ENCODE measurements at regions not wholly inside any gene's neighbourhood (a gene's known extent, or its start where the extent isn't known, plus 50 kb on each side); places are given as distances from the start of the nearest gene placed in this dataset.

GRCh38 chr1:68326481-68326880, 94.2 kb upstream of the WLS start:
- Histone ChIP-seq H2AFZ (ENCODE audit: low read depth, low read length, severe bottlenecking) (no peak overlapping the region), H3K4me2 (ENCODE audit: low read depth, low read length, poor library complexity, severe bottlenecking) (no peak overlapping the region), H3K27ac (ENCODE audit: low read depth, low read length) (no peak overlapping the region), H3K9ac (ENCODE audit: low read length) (no peak overlapping the region), H4K20me1 (ENCODE audit: low read depth, low read length) (no peaks in the 10 kb centered on the region), H3K36me3 (ENCODE audit: low read length) (no peaks in the 10 kb centered on the region), H3K27me3 (ENCODE audit: low read length) (no peaks in the 10 kb centered on the region), H3F3A (ENCODE audit: insufficient read depth) (no peaks in the 10 kb centered on the region), H3K79me2 (ENCODE audit: insufficient read depth, low read length) (no peaks in the 10 kb centered on the region), H3K4me3 (ENCODE audit: insufficient read depth, low read length, poor library complexity, severe bottlenecking) (no peak overlapping the region), H3K9me2 (replicated peaks; ENCODE audit: insufficient read depth, low read length) (no peaks in the 10 kb centered on the region), H3K9me3 (ENCODE audit: insufficient read depth, low read length) (no peaks in the 10 kb centered on the region)
- no peak for TF ChIP-seq CTCF (IDR thresholded peaks at IDR 0.05; ENCODE audit: insufficient read depth, low read length, poor library complexity, severe bottlenecking)
- TF ChIP-seq EZH2phosphoT487 (conservative IDR thresholded peaks at IDR 0.05; ENCODE audit: low read length): no peak

- Histone ChIP-seq H3K4me2 (ENCODE audit: low read depth, low read length, poor library complexity, severe bottlenecking) (no peak overlapping the region), H4K20me1 (ENCODE audit: low read depth, low read length) (no peaks in the 10 kb centered on the region), H3K9me3 (ENCODE audit: insufficient read depth, low read length) (no peaks in the 10 kb centered on the region), H3K36me3 (ENCODE audit: low read length) (no peaks in the 10 kb centered on the region), H3K79me2 (ENCODE audit: insufficient read depth, low read length) (no peaks in the 10 kb centered on the region), H2AFZ (ENCODE audit: low read depth, low read length, severe bottlenecking) (no peak overlapping the region), H3K9me2 (replicated peaks; ENCODE audit: insufficient read depth, low read length) (no peaks in the 10 kb centered on the region), H3K4me3 (ENCODE audit: insufficient read depth, low read length, poor library complexity, severe bottlenecking) (no peak overlapping the region), H3F3A (ENCODE audit: insufficient read depth) (no peaks in the 10 kb centered on the region), H3K27me3 (ENCODE audit: low read length) (no peaks in the 10 kb centered on the region), H3K9ac (ENCODE audit: low read length) (no peak overlapping the region), H3K27ac (ENCODE audit: low read depth, low read length) (no peak overlapping the region)
- TF ChIP-seq CTCF (IDR thresholded peaks at IDR 0.05; ENCODE audit: insufficient read depth, low read length, poor library complexity, severe bottlenecking): no peak
- TF ChIP-seq EZH2phosphoT487 (conservative IDR thresholded peaks at IDR 0.05; ENCODE audit: low read length): no peak
These were observed 92.0 kb upstream of the WLS start for GRCh38 chr1:68324316-68324715.

- H3K27ac ChIP-seq (ENCODE audit: low read depth, low read length): no peak overlapping the region
- H3F3A ChIP-seq (ENCODE audit: insufficient read depth): no peaks in the 10 kb centered on the region
- no peaks in the 10 kb centered on the region for H3K36me3 ChIP-seq (ENCODE audit: low read length)
- TF ChIP-seq CTCF (IDR thresholded peaks at IDR 0.05; ENCODE audit: insufficient read depth, low read length, poor library complexity, severe bottlenecking) (no peak), EZH2phosphoT487 (conservative IDR thresholded peaks at IDR 0.05; ENCODE audit: low read length) (no peak)
- no peaks in the 10 kb centered on the region for H4K20me1 ChIP-seq (ENCODE audit: low read depth, low read length)
- no peak overlapping the region for H3K9ac ChIP-seq (ENCODE audit: low read length)
- H3K4me3 ChIP-seq (ENCODE audit: insufficient read depth, low read length, poor library complexity, severe bottlenecking): no peak overlapping the region
- H3K9me3 ChIP-seq (ENCODE audit: insufficient read depth, low read length): no peaks in the 10 kb centered on the region
- H3K79me2 ChIP-seq (ENCODE audit: insufficient read depth, low read length): no peaks in the 10 kb centered on the region
- H3K9me2 ChIP-seq (replicated peaks; ENCODE audit: insufficient read depth, low read length): no peaks in the 10 kb centered on the region
- H3K4me2 ChIP-seq (ENCODE audit: low read depth, low read length, poor library complexity, severe bottlenecking): no peak overlapping the region
- H3K27me3 ChIP-seq (ENCODE audit: low read length): no peaks in the 10 kb centered on the region
- no peak overlapping the region for H2AFZ ChIP-seq (ENCODE audit: low read depth, low read length, severe bottlenecking)
These were observed 90.7 kb upstream of the WLS start for GRCh38 chr1:68322837-68323687.
